ENCODE measurements at regions not wholly inside any gene's neighbourhood (a gene's known extent, or its start where the extent isn't known, plus 50 kb on each side); places are given as distances from the start of the nearest gene placed in this dataset.
A peak's percentile ranks its signal among the peaks of the same experiment; 100 is the strongest.
"Not testable (repeated sequence)": the region's sequence is repeated elsewhere in the genome, so short reads cannot be mapped to it uniquely, and the experiment has no call there.

GRCh38 chr1:866631-867299 is 57.0 kb upstream of the SAMD11 start:
- H3K14ac ChIP-seq (ENCODE audit: insufficient read length); H3K9ac ChIP-seq (replicated peaks in 1 of 4; ENCODE audit: extremely low read depth in 1 of 4, low read depth in 3 of 4, low read length in 3 of 4); H3K36me3 ChIP-seq (ENCODE audit: control insufficient read depth in 2 of 4, insufficient read depth in 4 of 4, low read length in 3 of 4); H4K91ac ChIP-seq (replicated peaks; ENCODE audit: insufficient read length, low read length); H3K9me3 ChIP-seq (ENCODE audit: insufficient read depth in 2 of 2, low read depth in 1 of 2, low read length in 1 of 2); H3K23me2 ChIP-seq (ENCODE audit: low read depth, low read length); H4K20me1 ChIP-seq (replicated peaks in 1 of 2; ENCODE audit: control insufficient read depth in 1 of 2, insufficient read depth in 2 of 2, low read length in 2 of 2); H3K4ac ChIP-seq (replicated peaks; ENCODE audit: insufficient read length, low read depth, low read length); H2BK15ac ChIP-seq (ENCODE audit: low read length); H3K4me3 ChIP-seq (ENCODE audit: extremely low read depth in 1 of 4, insufficient read depth in 2 of 4, low read depth in 3 of 4, low read length in 4 of 4); H3K4me1 ChIP-seq (replicated peaks in 1 of 4; ENCODE audit: control insufficient read depth in 3 of 4, insufficient read depth in 4 of 4, low read length in 3 of 4); H3K79me2 ChIP-seq (ENCODE audit: control insufficient read depth in 1 of 2, insufficient read depth in 2 of 2, low read length in 2 of 2); H3K18ac ChIP-seq (ENCODE audit: extremely low read depth, low read length); DNase-seq (ENCODE audit: low read depth in 1 of 2, low spot score in 2 of 2); H2AFZ ChIP-seq (ENCODE audit: low read length); H3K27me3 ChIP-seq (replicated peaks in 1 of 4; ENCODE audit: control insufficient read depth in 3 of 4, extremely low read depth in 1 of 4, insufficient read depth in 3 of 4, low read length in 3 of 4); CTCF ChIA-PET (ENCODE audit: partially characterized antibody); H2BK120ac ChIP-seq (replicated peaks; ENCODE audit: low read depth, low read length); H4K5ac ChIP-seq (ENCODE audit: insufficient read length, low read depth, low read length); FAIRE-seq; H3K4me2 ChIP-seq (ENCODE audit: insufficient read depth in 1 of 2, low read depth in 2 of 2, low read length in 2 of 2); H2BK5ac ChIP-seq (ENCODE audit: low read depth, low read length); H2AK5ac ChIP-seq (ENCODE audit: low read depth, low read length); H3K23ac ChIP-seq (ENCODE audit: insufficient read length); H3K79me1 ChIP-seq (ENCODE audit: low read depth, low read length); POLR2A ChIA-PET (ENCODE audit: partially characterized antibody); H3K27ac ChIP-seq (ENCODE audit: low read depth, low read length); H3K56ac ChIP-seq (replicated peaks; ENCODE audit: insufficient read length, low read depth, low read length); H2BK12ac ChIP-seq (ENCODE audit: low read depth, low read length); H2BK20ac ChIP-seq (ENCODE audit: low read length): not testable (repeated sequence)
- 70% methylated on average over 28 of the region's 33 CpGs; no CpG with 5 or more reads in 1 of the 2 experiments for WGBS, 2 experiments (ENCODE audit: extremely low coverage in 1 of 2, insufficient coverage in 1 of 2, insufficient read length in 1 of 2, insufficient replicate concordance in 2 of 2, low coverage in 1 of 2, low lambda C conversion rate in 2 of 2, missing lambda C conversion rate in 1 of 2)
- peak overlapping the region; percentile 25; the same call in 1 of the 2 replicates for H4K8ac ChIP-seq (ENCODE audit: extremely low read depth, insufficient read depth, low read length)

- H3K4ac ChIP-seq (replicated peaks; ENCODE audit: insufficient read length, low read depth, low read length); H3K4me1 ChIP-seq (replicated peaks in 1 of 4; ENCODE audit: control insufficient read depth in 3 of 4, insufficient read depth in 4 of 4, low read length in 3 of 4); H2AFZ ChIP-seq (ENCODE audit: low read length); CTCF ChIA-PET (ENCODE audit: partially characterized antibody); H3K36me3 ChIP-seq (ENCODE audit: control insufficient read depth in 2 of 4, insufficient read depth in 4 of 4, low read length in 3 of 4); H3K9ac ChIP-seq (replicated peaks in 1 of 4; ENCODE audit: extremely low read depth in 1 of 4, low read depth in 3 of 4, low read length in 3 of 4); H4K91ac ChIP-seq (replicated peaks; ENCODE audit: insufficient read length, low read length); H3K9me3 ChIP-seq (ENCODE audit: insufficient read depth in 2 of 2, low read depth in 1 of 2, low read length in 1 of 2); H4K5ac ChIP-seq (ENCODE audit: insufficient read length, low read depth, low read length); H3K27ac ChIP-seq (ENCODE audit: low read depth, low read length); H2BK5ac ChIP-seq (ENCODE audit: low read depth, low read length); H3K23ac ChIP-seq (ENCODE audit: insufficient read length); H3K14ac ChIP-seq (ENCODE audit: insufficient read length); H3K4me2 ChIP-seq (ENCODE audit: insufficient read depth in 1 of 2, low read depth in 2 of 2, low read length in 2 of 2); H2BK20ac ChIP-seq (ENCODE audit: low read length); H2BK12ac ChIP-seq (ENCODE audit: low read depth, low read length); POLR2A ChIA-PET (ENCODE audit: partially characterized antibody); H4K20me1 ChIP-seq (replicated peaks in 1 of 2; ENCODE audit: control insufficient read depth in 1 of 2, insufficient read depth in 2 of 2, low read length in 2 of 2); H4K8ac ChIP-seq (ENCODE audit: extremely low read depth, insufficient read depth, low read length); H3K79me1 ChIP-seq (ENCODE audit: low read depth, low read length); FAIRE-seq; H3K27me3 ChIP-seq (replicated peaks in 1 of 4; ENCODE audit: control insufficient read depth in 3 of 4, extremely low read depth in 1 of 4, insufficient read depth in 3 of 4, low read length in 3 of 4); H2BK120ac ChIP-seq (replicated peaks; ENCODE audit: low read depth, low read length); H3K79me2 ChIP-seq (ENCODE audit: control insufficient read depth in 1 of 2, insufficient read depth in 2 of 2, low read length in 2 of 2); H3K56ac ChIP-seq (replicated peaks; ENCODE audit: insufficient read length, low read depth, low read length); H3K18ac ChIP-seq (ENCODE audit: extremely low read depth, low read length); H2BK15ac ChIP-seq (ENCODE audit: low read length); DNase-seq (ENCODE audit: low read depth in 1 of 2, low spot score in 2 of 2); H2AK5ac ChIP-seq (ENCODE audit: low read depth, low read length); H3K23me2 ChIP-seq (ENCODE audit: low read depth, low read length); H3K4me3 ChIP-seq (ENCODE audit: extremely low read depth in 1 of 4, insufficient read depth in 2 of 4, low read depth in 3 of 4, low read length in 4 of 4): not testable (repeated sequence)
- 73% methylated on average over 4 of the region's 4 CpGs; no CpG with 5 or more reads in 1 of the 2 experiments for WGBS, 2 experiments (ENCODE audit: extremely low coverage in 1 of 2, insufficient coverage in 1 of 2, insufficient read length in 1 of 2, insufficient replicate concordance in 2 of 2, low coverage in 1 of 2, low lambda C conversion rate in 2 of 2, missing lambda C conversion rate in 1 of 2)
Measured at GRCh38 chr1:867550-867949, 56.2 kb upstream of the SAMD11 start.

Measured in H1 (cell line).